Adrenal gland (tissue), 5 donors: ENCODE measurements at regions not wholly inside any gene's neighbourhood (a gene's known extent, or its start where the extent isn't known, plus 50 kb on each side); places are given as distances from the start of the nearest gene placed in this dataset.

Experiments
- POLR2A ChIP-seq, 2 donors: fragments of 450-650 bp; IDR thresholded peaks; one replicate each; pipeline ENCODE4 v1.6.1; 2017; ENCODE audit warnings: antibody characterized with exemption in 2 of 2, mild to moderate bottlenecking in 2 of 2, moderate library complexity in 1 of 2
- TF ChIP-seq, protein P1 (sequence below), 6 experiments: fragments of 450-650 bp in 4 of 6; fragments of 200-600 bp in 2 of 6; sonication (generic) in 1 of 6; IDR thresholded peaks; 1 replicate in 5 of 6; 2 replicates in 1 of 6; pipeline versions ENCODE4 v1.5.1 to v1.8.0; 2016 to 2021; ENCODE audit warnings: antibody characterized with exemption in 6 of 6, mild to moderate bottlenecking in 2 of 6, moderate library complexity in 1 of 6
- donor health status: DM: no; HTN: no; CAD: no.

- TF ChIP-seq, protein P1, sequence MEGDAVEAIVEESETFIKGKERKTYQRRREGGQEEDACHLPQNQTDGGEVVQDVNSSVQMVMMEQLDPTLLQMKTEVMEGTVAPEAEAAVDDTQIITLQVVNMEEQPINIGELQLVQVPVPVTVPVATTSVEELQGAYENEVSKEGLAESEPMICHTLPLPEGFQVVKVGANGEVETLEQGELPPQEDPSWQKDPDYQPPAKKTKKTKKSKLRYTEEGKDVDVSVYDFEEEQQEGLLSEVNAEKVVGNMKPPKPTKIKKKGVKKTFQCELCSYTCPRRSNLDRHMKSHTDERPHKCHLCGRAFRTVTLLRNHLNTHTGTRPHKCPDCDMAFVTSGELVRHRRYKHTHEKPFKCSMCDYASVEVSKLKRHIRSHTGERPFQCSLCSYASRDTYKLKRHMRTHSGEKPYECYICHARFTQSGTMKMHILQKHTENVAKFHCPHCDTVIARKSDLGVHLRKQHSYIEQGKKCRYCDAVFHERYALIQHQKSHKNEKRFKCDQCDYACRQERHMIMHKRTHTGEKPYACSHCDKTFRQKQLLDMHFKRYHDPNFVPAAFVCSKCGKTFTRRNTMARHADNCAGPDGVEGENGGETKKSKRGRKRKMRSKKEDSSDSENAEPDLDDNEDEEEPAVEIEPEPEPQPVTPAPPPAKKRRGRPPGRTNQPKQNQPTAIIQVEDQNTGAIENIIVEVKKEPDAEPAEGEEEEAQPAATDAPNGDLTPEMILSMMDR (IDR thresholded peaks at IDR 0.05): no peak
- TF ChIP-seq POLR2A (IDR thresholded peaks at IDR 0.05): no peak
Measured at GRCh38 chr2:109680523-109681297, 66.5 kb downstream of the SOWAHC start.
